ENCODE measurements at regions not wholly inside any gene's neighbourhood (a gene's known extent, or its start where the extent isn't known, plus 50 kb on each side); places are given as distances from the start of the nearest gene placed in this dataset.

DNA sequence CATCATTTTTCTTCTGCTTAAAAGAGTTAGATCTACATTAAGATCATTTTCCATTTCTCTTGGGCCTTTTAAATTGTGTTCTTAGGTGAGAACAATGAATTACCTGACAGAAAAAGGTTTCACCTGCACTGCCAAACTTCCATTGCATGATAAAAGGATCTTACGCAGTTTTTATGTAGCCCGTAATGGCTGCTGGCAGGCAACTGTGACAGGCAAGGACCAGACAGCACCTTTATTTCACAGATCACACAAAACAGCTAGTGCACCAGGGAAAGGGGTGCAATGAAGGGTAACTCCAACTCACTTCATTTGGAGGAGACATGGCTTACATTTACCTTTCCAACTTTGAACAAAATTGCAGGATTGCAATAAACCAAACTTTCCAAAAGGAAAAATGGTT is 159.8 kb downstream of the SLITRK1 start:
- Histone ChIP-seq H3K9ac (no peak overlapping the region), H3K9me3 (ENCODE audit: control insufficient read depth, low read length) (no peaks in the 10 kb centered on the region), H2AFZ (no peak overlapping the region), H3K27me3 (ENCODE audit: control insufficient read depth, insufficient read depth, low read length) (no peaks in the 10 kb centered on the region), H3K79me2 (no peaks in the 10 kb centered on the region), H3K4me2 (ENCODE audit: low read length) (no peak overlapping the region), H3K4me1 (no peaks in the 10 kb centered on the region), H3K4me3 (ENCODE audit: low read depth, low read length) (no peak overlapping the region), H3K27ac (no peak overlapping the region), H3K36me3 (ENCODE audit: control insufficient read depth, insufficient read depth, low read length) (no peaks in the 10 kb centered on the region)
- TF ChIP-seq, protein P1, sequence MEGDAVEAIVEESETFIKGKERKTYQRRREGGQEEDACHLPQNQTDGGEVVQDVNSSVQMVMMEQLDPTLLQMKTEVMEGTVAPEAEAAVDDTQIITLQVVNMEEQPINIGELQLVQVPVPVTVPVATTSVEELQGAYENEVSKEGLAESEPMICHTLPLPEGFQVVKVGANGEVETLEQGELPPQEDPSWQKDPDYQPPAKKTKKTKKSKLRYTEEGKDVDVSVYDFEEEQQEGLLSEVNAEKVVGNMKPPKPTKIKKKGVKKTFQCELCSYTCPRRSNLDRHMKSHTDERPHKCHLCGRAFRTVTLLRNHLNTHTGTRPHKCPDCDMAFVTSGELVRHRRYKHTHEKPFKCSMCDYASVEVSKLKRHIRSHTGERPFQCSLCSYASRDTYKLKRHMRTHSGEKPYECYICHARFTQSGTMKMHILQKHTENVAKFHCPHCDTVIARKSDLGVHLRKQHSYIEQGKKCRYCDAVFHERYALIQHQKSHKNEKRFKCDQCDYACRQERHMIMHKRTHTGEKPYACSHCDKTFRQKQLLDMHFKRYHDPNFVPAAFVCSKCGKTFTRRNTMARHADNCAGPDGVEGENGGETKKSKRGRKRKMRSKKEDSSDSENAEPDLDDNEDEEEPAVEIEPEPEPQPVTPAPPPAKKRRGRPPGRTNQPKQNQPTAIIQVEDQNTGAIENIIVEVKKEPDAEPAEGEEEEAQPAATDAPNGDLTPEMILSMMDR (IDR thresholded peaks at IDR 0.05): no peak

DNA sequence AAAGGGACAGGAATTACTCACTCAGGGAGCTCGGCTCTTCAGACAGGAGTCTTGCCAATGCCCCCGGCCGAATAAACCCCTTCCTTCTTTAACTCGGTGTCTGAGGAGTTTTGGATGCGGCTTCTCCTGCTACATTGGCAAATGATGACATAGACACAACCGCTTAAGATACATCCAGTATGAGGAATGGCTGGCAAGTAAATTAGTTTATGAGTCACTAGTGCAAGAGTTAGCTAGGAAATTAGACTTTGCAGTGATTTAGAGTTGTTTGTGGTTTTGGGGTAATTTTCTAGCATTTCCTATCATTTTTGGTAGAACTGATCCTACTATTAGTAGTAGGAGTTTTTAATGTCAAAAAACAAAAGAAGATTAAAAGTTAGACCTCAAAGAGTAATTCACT is 166.2 kb downstream of the SLITRK1 start:
- Histone ChIP-seq H2AFZ (no peak overlapping the region), H3K27ac (no peak overlapping the region), H3K4me3 (ENCODE audit: low read depth, low read length) (no peak overlapping the region), H3K9ac (no peak overlapping the region), H3K4me2 (ENCODE audit: low read length) (no peak overlapping the region), H3K36me3 (ENCODE audit: control insufficient read depth, insufficient read depth, low read length) (no peaks in the 10 kb centered on the region), H3K9me3 (ENCODE audit: control insufficient read depth, low read length) (no peaks in the 10 kb centered on the region), H3K27me3 (ENCODE audit: control insufficient read depth, insufficient read depth, low read length) (no peaks in the 10 kb centered on the region), H3K4me1 (no peaks in the 10 kb centered on the region), H3K79me2 (no peaks in the 10 kb centered on the region)
- TF ChIP-seq, protein P1 (IDR thresholded peaks at IDR 0.05): no peak

DNA sequence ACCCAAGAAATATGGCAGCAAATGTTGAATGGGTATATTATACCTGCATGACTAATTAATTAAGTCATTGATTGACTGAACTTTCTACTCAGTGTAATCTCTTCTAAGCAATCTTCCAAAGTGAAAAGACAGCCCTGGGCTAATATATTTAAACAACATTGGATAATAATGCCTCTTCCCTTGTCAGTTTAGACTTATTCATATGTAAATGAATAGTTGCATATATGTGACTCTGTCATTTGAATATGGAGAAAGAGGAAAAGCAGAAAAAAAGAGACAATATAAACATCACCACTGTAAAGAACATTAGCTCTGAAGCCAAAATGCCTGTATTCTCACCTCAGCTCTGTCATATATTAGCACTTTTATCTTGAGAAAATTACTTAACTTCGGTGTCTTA is 168.0 kb downstream of the SLITRK1 start:
- Histone ChIP-seq H3K9ac (no peak overlapping the region), H3K9me3 (ENCODE audit: control insufficient read depth, low read length) (no peaks in the 10 kb centered on the region), H2AFZ (no peak overlapping the region), H3K4me1 (no peaks in the 10 kb centered on the region), H3K36me3 (ENCODE audit: control insufficient read depth, insufficient read depth, low read length) (no peaks in the 10 kb centered on the region), H3K4me2 (ENCODE audit: low read length) (no peak overlapping the region), H3K79me2 (no peaks in the 10 kb centered on the region), H3K27me3 (ENCODE audit: control insufficient read depth, insufficient read depth, low read length) (no peaks in the 10 kb centered on the region), H3K4me3 (ENCODE audit: low read depth, low read length) (no peak overlapping the region), H3K27ac (no peak overlapping the region)
- TF ChIP-seq, protein P1 (IDR thresholded peaks at IDR 0.05): no peak

DNA sequence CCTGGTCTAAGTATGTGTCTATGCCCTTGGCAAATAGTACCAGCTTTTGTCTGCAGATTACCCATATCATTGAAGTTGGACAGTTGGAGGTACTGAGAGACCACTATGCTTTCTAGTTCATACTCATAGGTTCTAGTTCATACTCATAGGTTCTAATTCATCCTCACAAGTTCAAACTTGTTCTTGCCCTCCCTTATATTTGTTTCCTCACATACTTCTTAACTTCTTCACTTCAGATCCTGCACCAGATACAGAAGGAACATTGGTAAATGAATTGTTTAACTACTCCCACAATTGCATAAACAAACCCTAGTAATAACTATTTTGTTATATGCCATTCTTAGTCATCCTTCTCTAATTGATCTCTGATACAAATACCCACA is 172.2 kb downstream of the SLITRK1 start:
- Histone ChIP-seq H3K9me3 (ENCODE audit: control insufficient read depth, low read length) (no peaks in the 10 kb centered on the region), H3K27ac (no peak overlapping the region), H3K27me3 (ENCODE audit: control insufficient read depth, insufficient read depth, low read length) (no peaks in the 10 kb centered on the region), H2AFZ (no peak overlapping the region), H3K4me3 (ENCODE audit: low read depth, low read length) (no peak overlapping the region), H3K4me2 (ENCODE audit: low read length) (no peak overlapping the region), H3K9ac (no peak overlapping the region), H3K36me3 (ENCODE audit: control insufficient read depth, insufficient read depth, low read length) (no peaks in the 10 kb centered on the region), H3K79me2 (no peaks in the 10 kb centered on the region), H3K4me1 (no peaks in the 10 kb centered on the region)
- TF ChIP-seq, protein P1 (IDR thresholded peaks at IDR 0.05): no peak

DNA sequence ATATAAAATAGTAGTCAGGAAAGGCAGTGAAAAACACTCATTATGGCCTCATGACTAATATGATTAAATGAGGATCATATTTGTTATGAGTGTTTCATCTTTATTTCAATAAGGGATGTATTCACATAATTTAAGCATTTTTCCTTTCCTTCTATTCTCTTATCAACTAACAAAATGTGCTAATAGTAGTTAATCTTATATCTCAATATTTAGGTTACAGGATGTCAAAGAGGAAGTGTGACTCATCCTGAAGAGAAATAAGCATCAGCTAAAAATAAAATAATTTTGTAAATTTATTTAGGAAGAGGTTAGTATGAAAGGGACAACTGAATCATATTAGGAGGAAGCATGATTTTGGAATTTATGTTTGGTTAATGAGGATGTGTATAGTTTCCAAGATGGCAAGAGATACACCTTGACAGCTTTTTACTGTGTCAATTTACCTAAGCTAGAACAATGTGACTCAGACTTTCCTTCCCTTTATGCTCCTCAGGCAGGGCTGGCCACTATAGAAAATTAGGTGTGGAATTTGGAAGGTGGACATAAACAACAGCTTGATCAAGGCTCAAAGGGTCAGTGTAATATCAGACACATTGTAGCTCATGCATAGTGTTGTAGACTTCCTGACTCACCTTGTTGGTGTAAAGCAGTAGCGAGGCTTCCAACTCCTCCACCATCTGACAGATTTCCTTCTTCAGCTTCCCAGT is 172.7 kb downstream of the SLITRK1 start:
- TF ChIP-seq, protein P1 (IDR thresholded peaks at IDR 0.05): no peak

More for the DNA sequence above, 172.7 kb downstream of the SLITRK1 start:
- H3K27ac ChIP-seq: no peak overlapping the region
- H3K4me2 ChIP-seq (ENCODE audit: low read length): no peak overlapping the region
- H3K36me3 ChIP-seq (ENCODE audit: control insufficient read depth, insufficient read depth, low read length): no peaks in the 10 kb centered on the region
- no peaks in the 10 kb centered on the region for H3K79me2 ChIP-seq
- H2AFZ ChIP-seq: no peak overlapping the region
- no peak overlapping the region for H3K4me3 ChIP-seq (ENCODE audit: low read depth, low read length)
- no peak overlapping the region for H3K9ac ChIP-seq
- no peaks in the 10 kb centered on the region for H3K4me1 ChIP-seq
- H3K27me3 ChIP-seq (ENCODE audit: control insufficient read depth, insufficient read depth, low read length): no peaks in the 10 kb centered on the region
- H3K9me3 ChIP-seq (ENCODE audit: control insufficient read depth, low read length): no peaks in the 10 kb centered on the region
